LNCAP (cell line): ENCODE measurements at regions not wholly inside any gene's neighbourhood (a gene's known extent, or its start where the extent isn't known, plus 50 kb on each side); places are given as distances from the start of the nearest gene placed in this dataset.

ENCODE experiments used
- CTCF ChIP-seq: fragments of 450-650 bp; IDR thresholded peaks from 2 replicates; pipeline ENCODE4 v1.5.1; 2017; ENCODE audit warnings: mild to moderate bottlenecking

- TF ChIP-seq CTCF: no peak
Measured at GRCh38 chr6:156652231-156652750, 124.9 kb upstream of the ARID1B start.

- no peak for TF ChIP-seq CTCF
Measured at GRCh38 chr6:156651486-156651885, 125.7 kb upstream of the ARID1B start.

- TF ChIP-seq CTCF: no peak
Measured at GRCh38 chr6:156650896-156651390, 126.2 kb upstream of the ARID1B start.

GRCh38 chr6:156648616-156649015 is 128.6 kb upstream of the ARID1B start:
- TF ChIP-seq CTCF: no peak

GRCh38 chr6:156647991-156648390 is 129.2 kb upstream of the ARID1B start:
- TF ChIP-seq CTCF: no peak

GRCh38 chr6:156647140-156647784 is 129.9 kb upstream of the ARID1B start:
- TF ChIP-seq CTCF: no peak

GRCh38 chr6:156646496-156646895 is 130.7 kb upstream of the ARID1B start:
- no peak for TF ChIP-seq CTCF
